Panc1 (cell line): ENCODE measurements at regions not wholly inside any gene's neighbourhood (a gene's known extent, or its start where the extent isn't known, plus 50 kb on each side); places are given as distances from the start of the nearest gene placed in this dataset.

Experiments
- ATAC-seq: fragments of 200-7000 bp; cut with Tn5 transposase; 2 replicates; pipeline ENCODE4 v1.9.1; 2020; ENCODE audit warnings: mild to moderate bottlenecking, moderate library complexity
- BruUV-seq: library from RNA; stranded (reverse); fragments of 400-500 nt; replicated peaks from 2 replicates; lab custom pipeline; 2021; lab: Mats Ljungman, UMichigan
- CTCF ChIA-PET: fragments of 300-600 bp; sonication (Branson Sonifier 250); formaldehyde crosslinking; loops from one replicate; lab custom pipeline; 2022; ENCODE audit warnings: antibody characterized with exemption; lab: Charles Lee
- POLR2A ChIA-PET: fragments of 300-600 bp; sonication (Branson Sonifier 250); formaldehyde crosslinking; loops from one replicate; lab custom pipeline; 2022; ENCODE audit warnings: antibody characterized with exemption; lab: Charles Lee
- DNase-seq: peaks from one replicate; pipeline ENCODE4 v3.0.0-alpha.2; 2010; ENCODE audit warnings: low read depth, low spot score
- H3K27ac ChIP-seq: 2 replicates; pipeline ENCODE4 v1.5.1; 2011; ENCODE audit warnings: mild to moderate bottlenecking, low read length, inconsistent platforms
- H3K27me3 ChIP-seq: fragments of 200-500 bp; sonication (Bioruptor generic); 2 replicates; pipeline ENCODE4 v1.6.0; 2014; ENCODE audit warnings: low read length, inconsistent platforms; ENCODE audit not compliant: control insufficient read depth, insufficient read depth
- H3K36me3 ChIP-seq: fragments of 200-500 bp; sonication (Bioruptor generic); 2 replicates; pipeline ENCODE4 v1.5.1; 2014; ENCODE audit warnings: inconsistent platforms, mild to moderate bottlenecking, low read length, moderate library complexity; ENCODE audit not compliant: control insufficient read depth, insufficient read depth
- H3K4me1 ChIP-seq: 2 replicates; pipeline ENCODE4 v1.5.1; 2011; ENCODE audit warnings: inconsistent platforms, mild to moderate bottlenecking, low read length, moderate library complexity; ENCODE audit not compliant: control insufficient read depth, insufficient read depth
- H3K4me3 ChIP-seq, 2 experiments: 2 replicates each; pipeline ENCODE4 v1.5.1; 2011 to 2012; ENCODE audit warnings: low read depth in 2 of 2, low read length in 2 of 2, mild to moderate bottlenecking in 2 of 2, inconsistent platforms in 1 of 2, moderate library complexity in 1 of 2
- H3K9me3 ChIP-seq: fragments of 200-500 bp; sonication (Bioruptor generic); 2 replicates; pipeline ENCODE4 v1.5.1; 2014; ENCODE audit warnings: low read depth, mild to moderate bottlenecking, inconsistent platforms, low read length, moderate library complexity; ENCODE audit not compliant: control insufficient read depth, insufficient read depth
- CTCF ChIP-seq: fragments of 450-650 bp; IDR thresholded peaks from 2 replicates; pipeline ENCODE4 v1.5.1; 2017; ENCODE audit warnings: mild to moderate bottlenecking
- POLR2AphosphoS5 ChIP-seq: IDR thresholded peaks from 2 replicates; pipeline ENCODE4 v1.6.1; 2012; ENCODE audit warnings: mild to moderate bottlenecking, low read depth, low read length, moderate library complexity
- REST ChIP-seq, 2 experiments: IDR thresholded peaks; 2 replicates each; pipeline ENCODE4 v1.6.1; 2011 to 2012; ENCODE audit warnings: low read depth in 2 of 2, control low read depth in 1 of 2, low read length in 1 of 2, mild to moderate bottlenecking in 1 of 2, moderate library complexity in 1 of 2; ENCODE audit not compliant: insufficient read depth in 1 of 2
- SIN3A ChIP-seq: IDR thresholded peaks from 2 replicates; pipeline ENCODE4 v1.6.1; 2012; ENCODE audit warnings: low read depth, mild to moderate bottlenecking, low read length, moderate library complexity, borderline replicate concordance; ENCODE audit not compliant: insufficient read depth
- TCF7L2 ChIP-seq: IDR thresholded peaks from 2 replicates; pipeline ENCODE4 v1.6.1; 2011; ENCODE audit warnings: mild to moderate bottlenecking, low read depth, low read length, inconsistent platforms
- in situ Hi-C: cut with HindIII; loops from 2 replicates; pipeline ENCODE4 v1.10.0; 2016; ENCODE audit warnings: low sequenced_read_pairs, low pct_unique_long_range_greater_than_20kb
- intact Hi-C: fragments of 100-400 bp; cut with micrococcal nuclease; formaldehyde crosslinking; loops from one replicate; pipeline ENCODE4 v1.10.0; 2022; ENCODE audit not compliant: unreplicated experiment

GRCh38 chr13:40433577-40433976, 232.9 kb downstream of the FOXO1 start:
- DNase-seq (no peak), ATAC-seq (no peak)
- intact Hi-C loops (no loop called here), in situ Hi-C loops (no loop called here)
- H3K36me3 ChIP-seq = no peaks in the 10 kb centered on the region
- no peak for TF ChIP-seq SIN3A
- no peak for TF ChIP-seq TCF7L2
- no peak for TF ChIP-seq POLR2AphosphoS5
- no peak for TF ChIP-seq CTCF
- no peak for TF ChIP-seq REST (IDR thresholded peaks at IDR 0.05; ENCODE audit: insufficient read depth in 1 of 2, low read depth in 2 of 2, low read length in 1 of 2)
- H3K4me3 ChIP-seq = no peak overlapping the region
- no peaks in the 10 kb centered on the region for H3K9me3 ChIP-seq
- H3K27ac ChIP-seq = no peak overlapping the region
- no peaks in the 10 kb centered on the region for H3K4me1 ChIP-seq
- H3K27me3 ChIP-seq = no peaks in the 10 kb centered on the region
- CTCF ChIA-PET = no interaction called here
- POLR2A ChIA-PET = no interaction called here
- BruUV-seq = no TSS peak

GRCh38 chr13:40434516-40435397, 231.7 kb downstream of the FOXO1 start:
- H3K4me3 ChIP-seq = no peak overlapping the region
- H3K9me3 ChIP-seq = no peaks in the 10 kb centered on the region
- intact Hi-C loops (no loop called here), in situ Hi-C loops (no loop called here)
- TF ChIP-seq SIN3A (no peak), CTCF (no peak), POLR2AphosphoS5 (no peak), REST (IDR thresholded peaks at IDR 0.05; ENCODE audit: insufficient read depth in 1 of 2, low read depth in 2 of 2, low read length in 1 of 2) (no peak), TCF7L2 (no peak)
- CTCF ChIA-PET = no interaction called here
- no peak for DNase-seq
- ATAC-seq = no peak
- no peaks in the 10 kb centered on the region for H3K36me3 ChIP-seq
- H3K4me1 ChIP-seq = no peaks in the 10 kb centered on the region
- no peaks in the 10 kb centered on the region for H3K27me3 ChIP-seq
- BruUV-seq = no TSS peak
- no peak overlapping the region for H3K27ac ChIP-seq
- POLR2A ChIA-PET = no interaction called here
